ENCODE measurements at regions not wholly inside any gene's neighbourhood (a gene's known extent, or its start where the extent isn't known, plus 50 kb on each side); places are given as distances from the start of the nearest gene placed in this dataset.
A peak's percentile ranks its signal among the peaks of the same experiment; 100 is the strongest.

GRCh38 chr10:30782537-30783461 lies 153.2 kb upstream of the LYZL2 start:
- H3K4me3 Mint-ChIP-seq (ENCODE audit: unreplicated experiment): peak overlapping the region; percentile 82
- H3K9me3 Mint-ChIP-seq (ENCODE audit: unreplicated experiment): peaks cover 4% of the 10 kb centered on the region
- peak; percentile 31 for DNase-seq
- no peak for TF ChIP-seq CTCF (IDR thresholded peaks at IDR 0.05; ENCODE audit: partially characterized antibody, unreplicated experiment)
- H3K27ac Mint-ChIP-seq (ENCODE audit: unreplicated experiment): peak overlapping the region; percentile 92
- H3K27me3 Mint-ChIP-seq (ENCODE audit: unreplicated experiment): peaks cover 9% of the 10 kb centered on the region
- H3K4me1 Mint-ChIP-seq (ENCODE audit: low read depth, unreplicated experiment): peaks cover 37% of the 10 kb centered on the region
- H3K36me3 Mint-ChIP-seq (ENCODE audit: unreplicated experiment): no peaks in the 10 kb centered on the region

DNA sequence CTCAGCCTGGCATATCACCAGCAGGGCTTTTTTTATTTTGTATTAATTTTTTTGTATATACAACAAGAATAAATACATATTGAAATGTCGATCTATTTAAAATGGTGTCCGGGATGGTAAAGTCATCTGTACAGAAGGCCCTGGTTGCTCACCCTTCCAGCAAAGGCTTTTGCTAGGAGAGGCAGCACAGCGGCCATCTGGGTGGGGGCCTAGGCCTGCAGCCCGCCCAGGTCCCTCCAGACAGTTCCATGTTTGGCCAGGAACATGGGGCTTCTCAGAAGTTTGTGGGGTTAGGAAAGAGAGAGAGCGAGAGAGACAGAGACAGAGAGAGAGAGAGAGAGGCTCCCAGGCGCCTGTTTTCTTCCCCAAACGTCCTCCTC lies 152.6 kb upstream of the LYZL2 start:
- Mint-ChIP-seq H3K36me3 (ENCODE audit: unreplicated experiment) (no peaks in the 10 kb centered on the region), H3K4me3 (ENCODE audit: unreplicated experiment) (no peak overlapping the region), H3K4me1 (ENCODE audit: low read depth, unreplicated experiment) (peaks cover 33% of the 10 kb centered on the region), H3K27ac (ENCODE audit: unreplicated experiment) (peak overlapping the region; percentile 92), H3K9me3 (ENCODE audit: unreplicated experiment) (peaks cover 4% of the 10 kb centered on the region), H3K27me3 (ENCODE audit: unreplicated experiment) (peaks cover 5% of the 10 kb centered on the region)
- no peak for TF ChIP-seq CTCF (IDR thresholded peaks at IDR 0.05; ENCODE audit: partially characterized antibody, unreplicated experiment)
- no peak for DNase-seq

DNA sequence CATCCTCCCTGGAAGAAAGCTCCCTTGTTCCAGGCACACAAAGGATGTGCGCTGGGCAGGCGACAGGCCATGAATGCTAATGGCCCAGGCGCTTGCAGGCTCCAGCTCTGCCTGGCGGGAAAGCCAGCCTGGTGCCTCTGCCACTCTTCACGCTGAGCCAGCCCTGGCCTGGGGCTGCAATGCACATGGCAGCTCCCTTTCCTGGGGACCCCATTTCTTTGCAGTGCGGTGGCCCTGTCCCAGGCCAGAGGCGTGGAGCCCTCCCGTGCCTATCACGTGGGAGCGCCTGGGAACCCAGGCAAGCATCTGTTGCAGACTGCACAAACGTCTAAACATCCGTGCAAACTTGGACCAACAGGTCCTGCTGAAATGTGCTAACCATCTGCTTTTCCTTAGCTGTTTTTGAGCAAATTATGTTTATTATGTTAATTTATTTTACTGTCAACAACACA lies 152.1 kb upstream of the LYZL2 start:
- peak; percentile 36 for DNase-seq
- no peaks in the 10 kb centered on the region for H3K36me3 Mint-ChIP-seq (ENCODE audit: unreplicated experiment)
- H3K4me3 Mint-ChIP-seq (ENCODE audit: unreplicated experiment): no peak overlapping the region
- H3K9me3 Mint-ChIP-seq (ENCODE audit: unreplicated experiment): peaks cover 4% of the 10 kb centered on the region
- peaks cover 5% of the 10 kb centered on the region for H3K27me3 Mint-ChIP-seq (ENCODE audit: unreplicated experiment)
- H3K27ac Mint-ChIP-seq (ENCODE audit: unreplicated experiment): no peak overlapping the region
- peaks cover 33% of the 10 kb centered on the region for H3K4me1 Mint-ChIP-seq (ENCODE audit: low read depth, unreplicated experiment)
- no peak for TF ChIP-seq CTCF (IDR thresholded peaks at IDR 0.05; ENCODE audit: partially characterized antibody, unreplicated experiment)

DNA sequence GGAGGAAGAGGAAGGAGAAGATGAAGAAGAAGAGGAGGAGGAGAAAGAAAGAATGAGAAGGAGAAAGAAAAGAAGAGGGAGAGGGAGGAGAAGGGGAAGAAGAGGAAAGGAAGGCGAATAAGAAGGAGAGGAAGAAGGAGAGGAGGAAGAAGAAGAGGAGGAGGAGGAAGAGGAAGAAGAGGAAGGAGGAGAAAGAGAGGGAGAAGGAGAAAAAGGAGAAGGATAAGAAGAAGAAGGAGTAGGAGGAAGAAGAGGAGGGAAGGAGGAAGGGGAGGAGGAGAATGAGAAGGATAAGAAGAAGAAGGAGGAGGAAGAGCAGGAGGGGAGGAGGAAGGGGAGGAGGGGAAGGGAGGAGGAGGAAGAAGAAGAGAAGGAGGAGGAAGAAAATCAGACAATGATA lies 149.2 kb upstream of the LYZL2 start:
- Mint-ChIP-seq H3K36me3 (ENCODE audit: unreplicated experiment) (no peaks in the 10 kb centered on the region), H3K9me3 (ENCODE audit: unreplicated experiment) (peaks cover 4% of the 10 kb centered on the region), H3K27me3 (ENCODE audit: unreplicated experiment) (peaks cover 3% of the 10 kb centered on the region), H3K27ac (ENCODE audit: unreplicated experiment) (no peak overlapping the region), H3K4me3 (ENCODE audit: unreplicated experiment) (no peak overlapping the region), H3K4me1 (ENCODE audit: low read depth, unreplicated experiment) (peaks cover 22% of the 10 kb centered on the region)
- no peak for TF ChIP-seq CTCF (IDR thresholded peaks at IDR 0.05; ENCODE audit: partially characterized antibody, unreplicated experiment)
- DNase-seq: no peak
